NCI-H460 (cell line): ENCODE measurements at regions not wholly inside any gene's neighbourhood (a gene's known extent, or its start where the extent isn't known, plus 50 kb on each side); places are given as distances from the start of the nearest gene placed in this dataset.
"Not testable (repeated sequence)": the region's sequence is repeated elsewhere in the genome, so short reads cannot be mapped to it uniquely, and the experiment has no call there.

Experiments used
- DNase-seq: peaks from one replicate; pipeline ENCODE4 v3.0.0-alpha.2; 2016; ENCODE audit warnings: low read depth; ENCODE audit errors: extremely low read depth

- no peak for DNase-seq
Observed at GRCh38 chr3:174336784-174337183, 522.4 kb upstream of the NAALADL2 start.

- DNase-seq: no peak
Observed at GRCh38 chr3:174337227-174337626, 521.9 kb upstream of the NAALADL2 start.

GRCh38 chr3:174340624-174341587 is 518.2 kb upstream of the NAALADL2 start:
- DNase-seq: no peak

- DNase-seq: no peak
Observed at GRCh38 chr3:174342171-174342570, 517.0 kb upstream of the NAALADL2 start.

- no peak for DNase-seq
Observed at GRCh38 chr3:174342941-174343501, 516.1 kb upstream of the NAALADL2 start.

GRCh38 chr3:174346141-174346540 is 513.0 kb upstream of the NAALADL2 start:
- no peak for DNase-seq

- DNase-seq: no peak
Observed at GRCh38 chr3:174346571-174346970, 512.6 kb upstream of the NAALADL2 start.

- DNase-seq: no peak
Observed at GRCh38 chr3:174347474-174348138, 511.5 kb upstream of the NAALADL2 start.

- no peak for DNase-seq
Observed at GRCh38 chr3:174352227-174352626, 506.9 kb upstream of the NAALADL2 start.

GRCh38 chr3:174355505-174355904 is 503.6 kb upstream of the NAALADL2 start:
- DNase-seq: peak; percentile 31

GRCh38 chr3:174356596-174356995 is 502.5 kb upstream of the NAALADL2 start:
- no peak for DNase-seq

GRCh38 chr3:174358252-174358651 is 500.9 kb upstream of the NAALADL2 start:
- DNase-seq: no peak

GRCh38 chr3:174362556-174362955 is 496.6 kb upstream of the NAALADL2 start:
- DNase-seq: no peak

GRCh38 chr3:174363256-174363655 is 495.9 kb upstream of the NAALADL2 start:
- DNase-seq: no peak

GRCh38 chr3:174365796-174366195 is 493.3 kb upstream of the NAALADL2 start:
- DNase-seq: no peak

GRCh38 chr3:174366904-174367303 is 492.2 kb upstream of the NAALADL2 start:
- DNase-seq: not testable (repeated sequence)

- no peak for DNase-seq
Observed at GRCh38 chr3:174376346-174376745, 482.8 kb upstream of the NAALADL2 start.

- no peak for DNase-seq
Observed at GRCh38 chr3:174377096-174377495, 482.0 kb upstream of the NAALADL2 start.

GRCh38 chr3:174377684-174378083 is 481.4 kb upstream of the NAALADL2 start:
- DNase-seq: no peak

- no peak for DNase-seq
Observed at GRCh38 chr3:174382878-174383277, 476.3 kb upstream of the NAALADL2 start.

- no peak for DNase-seq
Observed at GRCh38 chr3:174387736-174388135, 471.4 kb upstream of the NAALADL2 start.

- DNase-seq: no peak
Observed at GRCh38 chr3:174397848-174398247, 461.3 kb upstream of the NAALADL2 start.
